Sigmoid colon (tissue), 6 donors: ENCODE measurements at regions not wholly inside any gene's neighbourhood (a gene's known extent, or its start where the extent isn't known, plus 50 kb on each side); places are given as distances from the start of the nearest gene placed in this dataset.

Experiments used
- DNase-seq: peaks from one replicate; pipeline ENCODE4 v3.0.0-alpha.2; 2019
- H3K27ac ChIP-seq, 4 donors: fragments of 200-600 bp; sonication (generic); one replicate each; pipeline ENCODE4 v1.5.1; 2016 to 2019; ENCODE audit warnings: mild to moderate bottlenecking in 1 of 4
- H3K27me3 ChIP-seq, 3 donors: fragments of 200-600 bp; sonication (generic); one replicate each; pipeline ENCODE4 v1.5.1; 2019; ENCODE audit warnings: mild to moderate bottlenecking in 1 of 3
- H3K36me3 ChIP-seq, 4 donors: fragments of 200-600 bp; sonication (generic); one replicate each; pipeline ENCODE4 v1.5.1; 2016 to 2019
- H3K4me1 ChIP-seq, 4 donors: fragments of 200-600 bp; sonication (generic); one replicate each; pipeline ENCODE4 v1.5.1; 2017 to 2019
- H3K4me3 ChIP-seq, 4 donors: fragments of 200-600 bp; sonication (generic); one replicate each; pipeline ENCODE4 v1.5.1; 2017 to 2019; ENCODE audit warnings: mild to moderate bottlenecking in 2 of 4, moderate library complexity in 1 of 4
- H3K9me3 ChIP-seq, 4 donors: fragments of 200-600 bp in 3 of 4; sonication (generic) in 3 of 4; one replicate each; pipeline versions ENCODE4 v1.5.1 to v1.6.1; 2013 to 2019
- CTCF ChIP-seq, 4 experiments: fragments of 450-650 bp in 3 of 4; fragments of 200-600 bp in 1 of 4; IDR thresholded peaks; one replicate each; pipeline ENCODE4 v1.5.1; 2016 to 2019; ENCODE audit warnings: antibody characterized with exemption in 4 of 4, mild to moderate bottlenecking in 3 of 4, moderate library complexity in 2 of 4
- EP300 ChIP-seq, 4 donors: sonication (generic); formaldehyde crosslinking; IDR thresholded peaks; one replicate each; pipeline ENCODE4 v1.6.1; 2017; ENCODE audit warnings: antibody characterized with exemption in 4 of 4
- POLR2A ChIP-seq, 2 donors: fragments of 450-650 bp; IDR thresholded peaks; one replicate each; pipeline ENCODE4 v1.6.1; 2016; ENCODE audit warnings: antibody characterized with exemption in 2 of 2, mild to moderate bottlenecking in 2 of 2, moderate library complexity in 2 of 2
- POLR2AphosphoS5 ChIP-seq, 4 donors: sonication (generic); formaldehyde crosslinking; IDR thresholded peaks; one replicate each; pipeline ENCODE4 v1.6.1; 2017; ENCODE audit warnings: antibody characterized with exemption in 4 of 4
- WGBS, 2 donors: extraction: QIAGEN DNeasy Blood & Tissue Kit; methylation state at CpG; one replicate each; pipeline ENCODE4 v1.1.7; 2013; 5-methylcytosine and 5-hydroxymethylcytosine counted together
- intact Hi-C: fragments of 100-400 bp; cut with DNase I; formaldehyde crosslinking; loops from one replicate; pipeline ENCODE4 v1.15.1; 2023
- donor health status: healthy with polysubstance abuse.
- donor health status: healthy.

- intact Hi-C loops: no loop called here
- TF ChIP-seq POLR2AphosphoS5 (IDR thresholded peaks at IDR 0.05): no peak
- TF ChIP-seq POLR2A (IDR thresholded peaks at IDR 0.05): no peak
- no peak for TF ChIP-seq EP300 (IDR thresholded peaks at IDR 0.05)
- no peak for TF ChIP-seq CTCF (IDR thresholded peaks at IDR 0.05)
- H3K27ac ChIP-seq: no peak overlapping the region
- WGBS, 2 donors: 78 to 80% methylated on average over 11 of the region's 11 CpGs
- DNase-seq: no peak
- H3K9me3 ChIP-seq: no peaks in the 10 kb centered on the region
- no peaks in the 10 kb centered on the region for H3K36me3 ChIP-seq
- H3K27me3 ChIP-seq: peaks cover 0 to 3% (median 0%) of the 10 kb centered on the region in 3 donors
- no peaks in the 10 kb centered on the region for H3K4me1 ChIP-seq
- no peak overlapping the region for H3K4me3 ChIP-seq
These were observed 174.7 kb downstream of the IRX2 start for GRCh38 chr5:2576823-2577222.

DNA sequence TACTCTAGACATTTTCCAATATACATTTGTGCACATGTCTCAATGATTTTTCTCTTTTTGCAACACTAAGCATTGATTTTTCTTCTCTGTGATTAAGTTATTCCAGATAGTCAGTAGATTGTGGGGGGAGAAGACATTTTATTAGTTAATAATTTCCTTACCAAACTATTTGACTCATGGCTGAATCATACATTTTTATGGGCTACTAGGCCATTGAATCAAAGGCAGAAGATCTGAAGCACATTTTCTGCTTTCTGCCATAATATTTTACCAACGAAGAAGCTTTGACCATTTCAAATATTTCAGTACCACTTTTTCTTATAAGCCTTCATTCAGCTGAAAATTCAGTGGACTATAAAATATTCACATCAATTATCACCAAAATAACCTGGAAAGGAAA is 175.6 kb downstream of the IRX2 start:
- WGBS, 2 donors: 66 to 73% methylated on average over 1 of the region's 1 CpG
- TF ChIP-seq POLR2A (IDR thresholded peaks at IDR 0.05) (no peak), CTCF (IDR thresholded peaks at IDR 0.05) (no peak), POLR2AphosphoS5 (IDR thresholded peaks at IDR 0.05) (no peak), EP300 (IDR thresholded peaks at IDR 0.05) (no peak)
- Histone ChIP-seq H3K36me3 (no peaks in the 10 kb centered on the region), H3K27ac (no peak overlapping the region), H3K4me1 (no peaks in the 10 kb centered on the region), H3K27me3 (peaks cover 0 to 3% (median 0%) of the 10 kb centered on the region in 3 donors), H3K9me3 (no peaks in the 10 kb centered on the region), H3K4me3 (no peak overlapping the region)
- no peak for DNase-seq
- intact Hi-C loops: no loop called here

- WGBS, 2 donors: 16% methylated on average over 3 of the region's 3 CpGs
- intact Hi-C loops: no loop called here
- Histone ChIP-seq H3K36me3 (no peaks in the 10 kb centered on the region), H3K4me1 (no peaks in the 10 kb centered on the region), H3K9me3 (no peaks in the 10 kb centered on the region), H3K4me3 (no peak overlapping the region), H3K27me3 (peaks cover 0 to 3% (median 0%) of the 10 kb centered on the region in 3 donors), H3K27ac (no peak overlapping the region)
- no peak for DNase-seq
- TF ChIP-seq POLR2AphosphoS5 (IDR thresholded peaks at IDR 0.05) (no peak), CTCF (IDR thresholded peaks at IDR 0.05) (no peak), EP300 (IDR thresholded peaks at IDR 0.05) (no peak), POLR2A (IDR thresholded peaks at IDR 0.05) (no peak)
These were observed 176.2 kb downstream of the IRX2 start for GRCh38 chr5:2575292-2575691.

DNA sequence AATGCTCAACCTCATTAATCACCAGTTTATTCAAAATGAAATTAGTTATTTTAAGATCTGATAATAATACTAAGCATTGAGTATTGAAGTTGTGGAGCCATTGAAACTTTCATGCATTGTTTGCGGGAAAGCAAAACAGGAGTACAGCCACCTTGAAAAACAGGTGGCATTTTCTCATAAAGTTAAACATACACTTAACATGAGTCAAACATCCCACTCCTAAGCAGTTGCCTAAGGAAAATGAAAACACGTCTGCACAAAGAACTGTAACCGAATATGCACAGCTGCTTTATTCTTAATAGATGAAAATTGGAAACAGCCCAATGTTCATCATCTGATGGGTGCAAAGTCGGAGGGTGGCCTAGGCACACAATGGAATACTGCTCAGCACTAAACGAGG is 177.3 kb downstream of the IRX2 start:
- TF ChIP-seq POLR2A (IDR thresholded peaks at IDR 0.05) (no peak), EP300 (IDR thresholded peaks at IDR 0.05) (no peak), CTCF (IDR thresholded peaks at IDR 0.05) (no peak), POLR2AphosphoS5 (IDR thresholded peaks at IDR 0.05) (no peak)
- Histone ChIP-seq H3K9me3 (no peaks in the 10 kb centered on the region), H3K27me3 (peaks cover 0 to 3% (median 0%) of the 10 kb centered on the region in 3 donors), H3K4me1 (no peaks in the 10 kb centered on the region), H3K4me3 (no peak overlapping the region), H3K27ac (no peak overlapping the region), H3K36me3 (no peaks in the 10 kb centered on the region)
- 77 to 80% methylated on average over 5 of the region's 5 CpGs for WGBS, 2 donors
- no peak for DNase-seq
- intact Hi-C loops: no loop called here

- WGBS, 2 donors: 53% methylated on average over 10 of the region's 10 CpGs
- DNase-seq: no peak
- TF ChIP-seq EP300 (IDR thresholded peaks at IDR 0.05): no peak
- TF ChIP-seq POLR2AphosphoS5 (IDR thresholded peaks at IDR 0.05): no peak
- no peak for TF ChIP-seq CTCF (IDR thresholded peaks at IDR 0.05)
- no peak for TF ChIP-seq POLR2A (IDR thresholded peaks at IDR 0.05)
- Histone ChIP-seq H3K4me3 (no peak overlapping the region), H3K27me3 (no peaks in the 10 kb centered on the region), H3K4me1 (no peaks in the 10 kb centered on the region), H3K27ac (no peak overlapping the region), H3K9me3 (no peaks in the 10 kb centered on the region), H3K36me3 (no peaks in the 10 kb centered on the region)
- intact Hi-C loops: no loop called here
These were observed 180.9 kb downstream of the IRX2 start for GRCh38 chr5:2570586-2570985.
